GM12874 (cell line): ENCODE measurements at regions not wholly inside any gene's neighbourhood (a gene's known extent, or its start where the extent isn't known, plus 50 kb on each side); places are given as distances from the start of the nearest gene placed in this dataset.

Experiments
- CTCF ChIP-seq: IDR thresholded peaks from 2 replicates; pipeline ENCODE4 v1.5.1; 2011; ENCODE audit warnings: low read depth, mild to moderate bottlenecking, control low read depth, low read length, moderate library complexity; ENCODE audit not compliant: insufficient read depth

GRCh38 chr20:19841740-19842139, 83.7 kb downstream of the RIN2 start:
- TF ChIP-seq CTCF = no peak

- TF ChIP-seq CTCF = no peak
Measured at GRCh38 chr20:19847383-19847782, 89.3 kb downstream of the RIN2 start.

- TF ChIP-seq CTCF = no peak
Measured at GRCh38 chr20:19849341-19850197, 91.5 kb downstream of the RIN2 start.

GRCh38 chr20:19850198-19850533, 92.1 kb downstream of the RIN2 start:
- TF ChIP-seq CTCF = no peak

- TF ChIP-seq CTCF = no peak
Measured at GRCh38 chr20:19851861-19852260, 93.8 kb downstream of the RIN2 start.

GRCh38 chr20:19855416-19855815, 97.4 kb downstream of the RIN2 start:
- no peak for TF ChIP-seq CTCF

- no peak for TF ChIP-seq CTCF
Measured at GRCh38 chr20:19858466-19859371, 100.7 kb downstream of the RIN2 start.
